ENCODE measurements at regions not wholly inside any gene's neighbourhood (a gene's known extent, or its start where the extent isn't known, plus 50 kb on each side); places are given as distances from the start of the nearest gene placed in this dataset.

DNA sequence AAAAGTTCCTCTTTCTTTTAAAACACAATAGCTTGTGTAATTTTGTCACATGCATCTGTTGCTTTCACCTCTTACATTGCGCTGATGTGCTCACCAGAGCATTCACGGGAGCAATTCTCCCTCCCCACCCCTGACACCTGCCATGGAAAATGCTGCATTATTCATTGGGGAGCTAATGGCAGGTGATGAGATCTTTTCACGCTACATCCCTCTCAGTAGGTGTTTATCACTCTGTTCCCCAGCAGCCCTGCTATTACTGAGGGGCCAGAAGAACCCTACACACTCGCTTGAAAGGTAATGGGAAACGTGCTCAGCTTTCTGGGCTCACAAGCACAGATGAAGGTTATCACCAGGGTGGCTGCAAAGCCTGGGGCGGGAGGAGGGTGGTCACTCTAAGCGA lies 398.0 kb downstream of the PSAT1 start:
- TF ChIP-seq, protein P1, sequence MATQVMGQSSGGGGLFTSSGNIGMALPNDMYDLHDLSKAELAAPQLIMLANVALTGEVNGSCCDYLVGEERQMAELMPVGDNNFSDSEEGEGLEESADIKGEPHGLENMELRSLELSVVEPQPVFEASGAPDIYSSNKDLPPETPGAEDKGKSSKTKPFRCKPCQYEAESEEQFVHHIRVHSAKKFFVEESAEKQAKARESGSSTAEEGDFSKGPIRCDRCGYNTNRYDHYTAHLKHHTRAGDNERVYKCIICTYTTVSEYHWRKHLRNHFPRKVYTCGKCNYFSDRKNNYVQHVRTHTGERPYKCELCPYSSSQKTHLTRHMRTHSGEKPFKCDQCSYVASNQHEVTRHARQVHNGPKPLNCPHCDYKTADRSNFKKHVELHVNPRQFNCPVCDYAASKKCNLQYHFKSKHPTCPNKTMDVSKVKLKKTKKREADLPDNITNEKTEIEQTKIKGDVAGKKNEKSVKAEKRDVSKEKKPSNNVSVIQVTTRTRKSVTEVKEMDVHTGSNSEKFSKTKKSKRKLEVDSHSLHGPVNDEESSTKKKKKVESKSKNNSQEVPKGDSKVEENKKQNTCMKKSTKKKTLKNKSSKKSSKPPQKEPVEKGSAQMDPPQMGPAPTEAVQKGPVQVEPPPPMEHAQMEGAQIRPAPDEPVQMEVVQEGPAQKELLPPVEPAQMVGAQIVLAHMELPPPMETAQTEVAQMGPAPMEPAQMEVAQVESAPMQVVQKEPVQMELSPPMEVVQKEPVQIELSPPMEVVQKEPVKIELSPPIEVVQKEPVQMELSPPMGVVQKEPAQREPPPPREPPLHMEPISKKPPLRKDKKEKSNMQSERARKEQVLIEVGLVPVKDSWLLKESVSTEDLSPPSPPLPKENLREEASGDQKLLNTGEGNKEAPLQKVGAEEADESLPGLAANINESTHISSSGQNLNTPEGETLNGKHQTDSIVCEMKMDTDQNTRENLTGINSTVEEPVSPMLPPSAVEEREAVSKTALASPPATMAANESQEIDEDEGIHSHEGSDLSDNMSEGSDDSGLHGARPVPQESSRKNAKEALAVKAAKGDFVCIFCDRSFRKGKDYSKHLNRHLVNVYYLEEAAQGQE (IDR thresholded peaks at IDR 0.05), result no peak
- TF ChIP-seq RCOR1 (IDR thresholded peaks at IDR 0.05; ENCODE audit: low read depth, low read length) (no peak), CTCF (IDR thresholded peaks at IDR 0.05) (no peak), BHLHE40 (IDR thresholded peaks at IDR 0.05; ENCODE audit: low read depth, low read length) (no peak)
